ENCODE measurements at regions not wholly inside any gene's neighbourhood (a gene's known extent, or its start where the extent isn't known, plus 50 kb on each side); places are given as distances from the start of the nearest gene placed in this dataset.

DNA sequence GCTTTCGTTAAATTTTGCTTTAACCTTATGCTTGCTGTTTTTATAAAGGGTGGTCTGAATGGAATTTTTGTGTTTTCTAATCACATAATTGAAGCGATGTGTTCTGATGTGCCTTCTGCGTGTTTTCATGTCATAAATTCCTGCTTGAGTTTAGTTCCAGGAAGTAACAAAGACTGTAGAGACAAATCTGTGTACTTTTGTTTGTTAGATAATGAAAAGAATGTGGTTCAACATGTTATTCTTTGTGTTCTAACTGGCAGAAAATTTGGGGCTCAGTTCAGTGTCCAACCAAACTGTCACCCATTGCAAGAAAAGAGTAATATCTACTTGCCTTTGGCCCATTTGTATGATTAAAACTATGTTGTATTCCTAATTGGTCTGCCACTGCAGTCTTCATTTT lies 324.0 kb downstream of the DIPK2A start:
- H3K36me3 ChIP-seq (ENCODE audit: insufficient read depth, low read length): no peaks in the 10 kb centered on the region
- CTCF ChIA-PET: no interaction called here
- Mint-ChIP-seq H3K27ac (no peak overlapping the region), H3K4me3 (no peak overlapping the region), H3K4me1 (ENCODE audit: low read depth) (no peaks in the 10 kb centered on the region), H3K9me3 (no peaks in the 10 kb centered on the region), H3K36me3 (ENCODE audit: low read depth) (no peaks in the 10 kb centered on the region), H3K27me3 (no peaks in the 10 kb centered on the region)
- intact Hi-C loops (cut with DNase I, micrococcal nuclease): no loop called here
- no peak overlapping the region for H3K27ac ChIP-seq (ENCODE audit: low read depth in 1 of 2, low read length in 2 of 2)
- DNase-seq (no peak), ATAC-seq (ENCODE audit: poor library complexity) (no peak)
- H3K4me3 ChIP-seq (ENCODE audit: low read length): no peak overlapping the region
- H3K4me1 ChIP-seq (ENCODE audit: insufficient read depth, low read length): no peaks in the 10 kb centered on the region
- H3K9me3 ChIP-seq (ENCODE audit: control insufficient read depth in 1 of 2, insufficient read depth in 1 of 2, low read length in 2 of 2): no peaks in the 10 kb centered on the region
- H3K27me3 ChIP-seq (ENCODE audit: control insufficient read depth in 1 of 2, insufficient read depth in 2 of 2, low read length in 2 of 2): no peaks in the 10 kb centered on the region
- POLR2A ChIA-PET: no interaction called here
- TF ChIP-seq, protein P1, sequence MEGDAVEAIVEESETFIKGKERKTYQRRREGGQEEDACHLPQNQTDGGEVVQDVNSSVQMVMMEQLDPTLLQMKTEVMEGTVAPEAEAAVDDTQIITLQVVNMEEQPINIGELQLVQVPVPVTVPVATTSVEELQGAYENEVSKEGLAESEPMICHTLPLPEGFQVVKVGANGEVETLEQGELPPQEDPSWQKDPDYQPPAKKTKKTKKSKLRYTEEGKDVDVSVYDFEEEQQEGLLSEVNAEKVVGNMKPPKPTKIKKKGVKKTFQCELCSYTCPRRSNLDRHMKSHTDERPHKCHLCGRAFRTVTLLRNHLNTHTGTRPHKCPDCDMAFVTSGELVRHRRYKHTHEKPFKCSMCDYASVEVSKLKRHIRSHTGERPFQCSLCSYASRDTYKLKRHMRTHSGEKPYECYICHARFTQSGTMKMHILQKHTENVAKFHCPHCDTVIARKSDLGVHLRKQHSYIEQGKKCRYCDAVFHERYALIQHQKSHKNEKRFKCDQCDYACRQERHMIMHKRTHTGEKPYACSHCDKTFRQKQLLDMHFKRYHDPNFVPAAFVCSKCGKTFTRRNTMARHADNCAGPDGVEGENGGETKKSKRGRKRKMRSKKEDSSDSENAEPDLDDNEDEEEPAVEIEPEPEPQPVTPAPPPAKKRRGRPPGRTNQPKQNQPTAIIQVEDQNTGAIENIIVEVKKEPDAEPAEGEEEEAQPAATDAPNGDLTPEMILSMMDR (IDR thresholded peaks at IDR 0.05): no peak

DNA sequence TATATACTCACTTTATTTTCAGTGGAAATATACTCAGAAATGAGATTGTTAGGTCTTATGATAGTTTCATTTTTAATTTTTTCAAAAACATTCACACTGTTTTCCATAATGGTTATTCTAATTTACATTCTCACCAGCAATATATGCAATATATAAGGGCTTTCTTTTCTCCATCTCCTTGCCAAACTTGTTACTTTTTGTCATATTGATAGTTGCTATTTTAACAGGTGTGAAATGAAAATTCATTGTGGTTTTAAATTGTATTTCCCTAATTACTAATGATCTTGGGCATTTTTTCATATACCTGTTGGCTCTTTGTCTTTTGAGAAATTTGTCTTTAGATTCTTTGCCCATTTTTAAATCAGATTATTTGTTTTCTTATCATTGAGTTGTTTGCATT lies 325.2 kb downstream of the DIPK2A start:
- TF ChIP-seq, protein P1 (IDR thresholded peaks at IDR 0.05): no peak
- Histone ChIP-seq H3K27me3 (ENCODE audit: control insufficient read depth in 1 of 2, insufficient read depth in 2 of 2, low read length in 2 of 2) (no peaks in the 10 kb centered on the region), H3K27ac (ENCODE audit: low read depth in 1 of 2, low read length in 2 of 2) (no peak overlapping the region), H3K4me1 (ENCODE audit: insufficient read depth, low read length) (no peaks in the 10 kb centered on the region), H3K4me3 (ENCODE audit: low read length) (no peak overlapping the region), H3K36me3 (ENCODE audit: insufficient read depth, low read length) (no peaks in the 10 kb centered on the region), H3K9me3 (ENCODE audit: control insufficient read depth in 1 of 2, insufficient read depth in 1 of 2, low read length in 2 of 2) (no peaks in the 10 kb centered on the region)
- ChIA-PET CTCF (no interaction called here), POLR2A (no interaction called here)
- H3K9me3 Mint-ChIP-seq: no peaks in the 10 kb centered on the region
- no peak for DNase-seq
- no peak overlapping the region for H3K4me3 Mint-ChIP-seq
- H3K4me1 Mint-ChIP-seq (ENCODE audit: low read depth): no peaks in the 10 kb centered on the region
- ATAC-seq (ENCODE audit: poor library complexity): no peak
- no peaks in the 10 kb centered on the region for H3K36me3 Mint-ChIP-seq (ENCODE audit: low read depth)
- H3K27me3 Mint-ChIP-seq: peaks cover 2% of the 10 kb centered on the region
- intact Hi-C loops (cut with DNase I, micrococcal nuclease): no loop called here
- no peak overlapping the region for H3K27ac Mint-ChIP-seq

DNA sequence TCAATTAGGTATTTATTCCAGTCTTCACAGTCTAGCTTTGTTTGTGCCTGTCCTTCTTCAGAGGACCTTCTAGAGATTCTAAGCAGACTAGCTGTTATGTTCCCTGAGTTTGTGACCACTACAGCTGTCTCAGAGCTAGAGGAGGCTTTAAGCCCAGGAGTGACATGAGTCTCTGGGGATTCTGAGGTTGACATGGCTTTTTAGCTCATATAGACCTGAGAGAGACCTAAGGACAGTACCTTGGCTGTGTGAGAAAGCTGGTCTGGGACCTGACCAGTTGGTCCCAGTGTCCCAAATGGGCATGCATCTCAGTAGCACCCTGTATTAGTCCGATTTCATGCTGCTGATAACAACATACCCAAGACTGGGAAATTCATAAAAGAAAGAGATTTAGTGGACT lies 330.2 kb downstream of the DIPK2A start:
- intact Hi-C loops (cut with DNase I, micrococcal nuclease): no loop called here
- POLR2A ChIA-PET: no interaction called here
- H3K27ac ChIP-seq (ENCODE audit: low read depth in 1 of 2, low read length in 2 of 2): no peak overlapping the region

More for the DNA sequence above, 330.2 kb downstream of the DIPK2A start:
- peaks cover 19% of the 10 kb centered on the region for H3K27me3 Mint-ChIP-seq
- ATAC-seq (ENCODE audit: poor library complexity) (no peak), DNase-seq (no peak)
- no peak overlapping the region for H3K4me3 Mint-ChIP-seq
- H3K36me3 Mint-ChIP-seq (ENCODE audit: low read depth): no peaks in the 10 kb centered on the region
- H3K9me3 Mint-ChIP-seq: peaks cover 8% of the 10 kb centered on the region
- TF ChIP-seq, protein P1 (IDR thresholded peaks at IDR 0.05): no peak
- Histone ChIP-seq H3K27me3 (ENCODE audit: control insufficient read depth in 1 of 2, insufficient read depth in 2 of 2, low read length in 2 of 2) (no peaks in the 10 kb centered on the region), H3K4me3 (ENCODE audit: low read length) (no peak overlapping the region), H3K9me3 (ENCODE audit: control insufficient read depth in 1 of 2, insufficient read depth in 1 of 2, low read length in 2 of 2) (peaks cover 4 to 6% of the 10 kb centered on the region in 2 experiments), H3K4me1 (ENCODE audit: insufficient read depth, low read length) (no peaks in the 10 kb centered on the region), H3K36me3 (ENCODE audit: insufficient read depth, low read length) (no peaks in the 10 kb centered on the region)
- H3K27ac Mint-ChIP-seq: no peak overlapping the region
- CTCF ChIA-PET: no interaction called here
- H3K4me1 Mint-ChIP-seq (ENCODE audit: low read depth): no peaks in the 10 kb centered on the region
